ENCODE measurements at regions not wholly inside any gene's neighbourhood (a gene's known extent, or its start where the extent isn't known, plus 50 kb on each side); places are given as distances from the start of the nearest gene placed in this dataset.

DNA sequence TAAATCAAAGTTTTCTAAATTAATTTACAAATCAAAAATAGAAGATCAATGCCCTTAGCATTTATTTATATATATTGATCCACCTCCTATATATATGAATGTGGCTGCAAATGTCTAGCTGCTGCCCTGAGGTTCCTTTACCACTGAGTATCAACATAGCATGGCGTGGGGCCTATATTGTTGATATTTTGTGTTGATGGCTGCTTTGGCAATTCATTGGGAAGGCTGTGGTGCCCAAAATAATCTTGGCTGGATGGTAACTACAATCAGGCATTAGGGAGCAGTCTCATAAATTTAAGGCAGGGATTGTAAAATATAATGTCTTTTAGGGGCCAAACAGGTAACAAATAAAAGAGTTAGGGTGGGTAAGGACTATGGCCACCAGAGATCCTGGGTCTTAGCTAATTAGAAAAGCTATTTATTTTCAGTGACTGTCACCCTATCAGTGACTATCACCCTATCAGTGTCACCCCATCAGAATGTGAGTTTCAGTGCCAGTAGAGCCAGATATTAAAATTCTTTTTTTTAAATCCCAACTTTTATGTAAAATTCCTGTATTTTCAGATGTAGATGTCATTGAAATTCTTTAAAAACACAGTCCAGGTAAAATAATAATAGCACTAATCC lies 190.7 kb upstream of the PCSK5 start:
- CTCF ChIA-PET = no interaction called here
- WGBS (ENCODE audit: low lambda C conversion rate) = 0% methylated on average over 1 of the region's 1 CpG

More for the DNA sequence above, 190.7 kb upstream of the PCSK5 start:
- H3F3A ChIP-seq (replicated peaks; ENCODE audit: insufficient read depth) = no peaks in the 10 kb centered on the region
- no peaks in the 10 kb centered on the region for H3K36me3 ChIP-seq (replicated peaks in 1 of 2; ENCODE audit: control insufficient read depth in 1 of 2, insufficient read depth in 2 of 2, low read length in 1 of 2)
- H3K79me2 ChIP-seq (ENCODE audit: insufficient read depth) = no peaks in the 10 kb centered on the region
- no peak overlapping the region for H3K27ac ChIP-seq (ENCODE audit: low read depth in 2 of 2, low read length in 1 of 2)
- H3K4me3 ChIP-seq (ENCODE audit: low read depth in 2 of 2, low read length in 1 of 2) = no peak overlapping the region
- H3K27me3 ChIP-seq (ENCODE audit: insufficient read depth) = no peaks in the 10 kb centered on the region
- no peaks in the 10 kb centered on the region for H4K20me1 ChIP-seq (ENCODE audit: insufficient read depth)
- DNase-seq = no peak
- no peaks in the 10 kb centered on the region for H3K9me3 ChIP-seq
- H2AFZ ChIP-seq (ENCODE audit: low read depth) = no peak overlapping the region
- POLR2A ChIA-PET = no interaction called here
- no peaks in the 10 kb centered on the region for H3K9me2 ChIP-seq
- no peak overlapping the region for H3K9ac ChIP-seq
- H3K4me1 ChIP-seq (ENCODE audit: control insufficient read depth in 1 of 2, insufficient read depth in 2 of 2, low read depth in 1 of 2, low read length in 1 of 2) = no peaks in the 10 kb centered on the region
- TF ChIP-seq, protein P1, sequence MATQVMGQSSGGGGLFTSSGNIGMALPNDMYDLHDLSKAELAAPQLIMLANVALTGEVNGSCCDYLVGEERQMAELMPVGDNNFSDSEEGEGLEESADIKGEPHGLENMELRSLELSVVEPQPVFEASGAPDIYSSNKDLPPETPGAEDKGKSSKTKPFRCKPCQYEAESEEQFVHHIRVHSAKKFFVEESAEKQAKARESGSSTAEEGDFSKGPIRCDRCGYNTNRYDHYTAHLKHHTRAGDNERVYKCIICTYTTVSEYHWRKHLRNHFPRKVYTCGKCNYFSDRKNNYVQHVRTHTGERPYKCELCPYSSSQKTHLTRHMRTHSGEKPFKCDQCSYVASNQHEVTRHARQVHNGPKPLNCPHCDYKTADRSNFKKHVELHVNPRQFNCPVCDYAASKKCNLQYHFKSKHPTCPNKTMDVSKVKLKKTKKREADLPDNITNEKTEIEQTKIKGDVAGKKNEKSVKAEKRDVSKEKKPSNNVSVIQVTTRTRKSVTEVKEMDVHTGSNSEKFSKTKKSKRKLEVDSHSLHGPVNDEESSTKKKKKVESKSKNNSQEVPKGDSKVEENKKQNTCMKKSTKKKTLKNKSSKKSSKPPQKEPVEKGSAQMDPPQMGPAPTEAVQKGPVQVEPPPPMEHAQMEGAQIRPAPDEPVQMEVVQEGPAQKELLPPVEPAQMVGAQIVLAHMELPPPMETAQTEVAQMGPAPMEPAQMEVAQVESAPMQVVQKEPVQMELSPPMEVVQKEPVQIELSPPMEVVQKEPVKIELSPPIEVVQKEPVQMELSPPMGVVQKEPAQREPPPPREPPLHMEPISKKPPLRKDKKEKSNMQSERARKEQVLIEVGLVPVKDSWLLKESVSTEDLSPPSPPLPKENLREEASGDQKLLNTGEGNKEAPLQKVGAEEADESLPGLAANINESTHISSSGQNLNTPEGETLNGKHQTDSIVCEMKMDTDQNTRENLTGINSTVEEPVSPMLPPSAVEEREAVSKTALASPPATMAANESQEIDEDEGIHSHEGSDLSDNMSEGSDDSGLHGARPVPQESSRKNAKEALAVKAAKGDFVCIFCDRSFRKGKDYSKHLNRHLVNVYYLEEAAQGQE (IDR thresholded peaks at IDR 0.05; ENCODE audit: low read depth, low read length) = no peak
- TF ChIP-seq FOSL2 (IDR thresholded peaks at IDR 0.05; ENCODE audit: borderline replicate concordance, low read depth) = no peak
- TF ChIP-seq CHD2 (IDR thresholded peaks at IDR 0.05; ENCODE audit: low read length, partially characterized antibody) = no peak
- TF ChIP-seq ELF1 (IDR thresholded peaks at IDR 0.05) = no peak
- no peak for TF ChIP-seq FOXM1 (IDR thresholded peaks at IDR 0.05; ENCODE audit: low read depth)
- TF ChIP-seq, protein P2, sequence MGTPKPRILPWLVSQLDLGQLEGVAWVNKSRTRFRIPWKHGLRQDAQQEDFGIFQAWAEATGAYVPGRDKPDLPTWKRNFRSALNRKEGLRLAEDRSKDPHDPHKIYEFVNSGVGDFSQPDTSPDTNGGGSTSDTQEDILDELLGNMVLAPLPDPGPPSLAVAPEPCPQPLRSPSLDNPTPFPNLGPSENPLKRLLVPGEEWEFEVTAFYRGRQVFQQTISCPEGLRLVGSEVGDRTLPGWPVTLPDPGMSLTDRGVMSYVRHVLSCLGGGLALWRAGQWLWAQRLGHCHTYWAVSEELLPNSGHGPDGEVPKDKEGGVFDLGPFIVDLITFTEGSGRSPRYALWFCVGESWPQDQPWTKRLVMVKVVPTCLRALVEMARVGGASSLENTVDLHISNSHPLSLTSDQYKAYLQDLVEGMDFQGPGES (IDR thresholded peaks at IDR 0.05; ENCODE audit: low read depth, low read length) = no peak
- no peak for TF ChIP-seq RFX5 (IDR thresholded peaks at IDR 0.05; ENCODE audit: low read length)
- no peak for TF ChIP-seq RCOR1 (IDR thresholded peaks at IDR 0.05; ENCODE audit: low read length)
- TF ChIP-seq TEAD4 (IDR thresholded peaks at IDR 0.05; ENCODE audit: borderline replicate concordance, insufficient read depth) = no peak
- TF ChIP-seq, protein P3, sequence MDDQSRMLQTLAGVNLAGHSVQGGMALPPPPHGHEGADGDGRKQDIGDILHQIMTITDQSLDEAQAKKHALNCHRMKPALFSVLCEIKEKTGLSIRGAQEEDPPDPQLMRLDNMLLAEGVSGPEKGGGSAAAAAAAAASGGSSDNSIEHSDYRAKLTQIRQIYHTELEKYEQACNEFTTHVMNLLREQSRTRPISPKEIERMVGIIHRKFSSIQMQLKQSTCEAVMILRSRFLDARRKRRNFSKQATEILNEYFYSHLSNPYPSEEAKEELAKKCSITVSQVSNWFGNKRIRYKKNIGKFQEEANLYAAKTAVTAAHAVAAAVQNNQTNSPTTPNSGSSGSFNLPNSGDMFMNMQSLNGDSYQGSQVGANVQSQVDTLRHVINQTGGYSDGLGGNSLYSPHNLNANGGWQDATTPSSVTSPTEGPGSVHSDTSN (IDR thresholded peaks at IDR 0.05) = no peak
- no peak for TF ChIP-seq EZH2phosphoT487 (IDR thresholded peaks at IDR 0.05; ENCODE audit: borderline replicate concordance, low read depth)
- TF ChIP-seq SMC3 (IDR thresholded peaks at IDR 0.05; ENCODE audit: low read depth, low read length) = no peak
- TF ChIP-seq POLR2AphosphoS5 (IDR thresholded peaks at IDR 0.05; ENCODE audit: low read depth, low read length) = no peak
- TF ChIP-seq, protein P4, sequence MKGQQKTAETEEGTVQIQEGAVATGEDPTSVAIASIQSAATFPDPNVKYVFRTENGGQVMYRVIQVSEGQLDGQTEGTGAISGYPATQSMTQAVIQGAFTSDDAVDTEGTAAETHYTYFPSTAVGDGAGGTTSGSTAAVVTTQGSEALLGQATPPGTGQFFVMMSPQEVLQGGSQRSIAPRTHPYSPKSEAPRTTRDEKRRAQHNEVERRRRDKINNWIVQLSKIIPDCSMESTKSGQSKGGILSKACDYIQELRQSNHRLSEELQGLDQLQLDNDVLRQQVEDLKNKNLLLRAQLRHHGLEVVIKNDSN (IDR thresholded peaks at IDR 0.05; ENCODE audit: borderline replicate concordance, low read depth) = no peak
- no peak for TF ChIP-seq GABPA (IDR thresholded peaks at IDR 0.05; ENCODE audit: low read depth)
- TF ChIP-seq GATA2 (CRISPR knock-in tag; IDR thresholded peaks at IDR 0.05) = no peak
- TF ChIP-seq NRF1 (IDR thresholded peaks at IDR 0.05; ENCODE audit: low read depth, low read length) = no peak
- TF ChIP-seq MEF2A (IDR thresholded peaks at IDR 0.05; ENCODE audit: borderline replicate concordance, low read depth) = no peak
- TF ChIP-seq, protein P5, sequence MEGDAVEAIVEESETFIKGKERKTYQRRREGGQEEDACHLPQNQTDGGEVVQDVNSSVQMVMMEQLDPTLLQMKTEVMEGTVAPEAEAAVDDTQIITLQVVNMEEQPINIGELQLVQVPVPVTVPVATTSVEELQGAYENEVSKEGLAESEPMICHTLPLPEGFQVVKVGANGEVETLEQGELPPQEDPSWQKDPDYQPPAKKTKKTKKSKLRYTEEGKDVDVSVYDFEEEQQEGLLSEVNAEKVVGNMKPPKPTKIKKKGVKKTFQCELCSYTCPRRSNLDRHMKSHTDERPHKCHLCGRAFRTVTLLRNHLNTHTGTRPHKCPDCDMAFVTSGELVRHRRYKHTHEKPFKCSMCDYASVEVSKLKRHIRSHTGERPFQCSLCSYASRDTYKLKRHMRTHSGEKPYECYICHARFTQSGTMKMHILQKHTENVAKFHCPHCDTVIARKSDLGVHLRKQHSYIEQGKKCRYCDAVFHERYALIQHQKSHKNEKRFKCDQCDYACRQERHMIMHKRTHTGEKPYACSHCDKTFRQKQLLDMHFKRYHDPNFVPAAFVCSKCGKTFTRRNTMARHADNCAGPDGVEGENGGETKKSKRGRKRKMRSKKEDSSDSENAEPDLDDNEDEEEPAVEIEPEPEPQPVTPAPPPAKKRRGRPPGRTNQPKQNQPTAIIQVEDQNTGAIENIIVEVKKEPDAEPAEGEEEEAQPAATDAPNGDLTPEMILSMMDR (IDR thresholded peaks at IDR 0.05) = no peak
- no peak overlapping the region for H3K4me2 ChIP-seq
